HEK293T (cell line): ENCODE measurements at regions not wholly inside any gene's neighbourhood (a gene's known extent, or its start where the extent isn't known, plus 50 kb on each side); places are given as distances from the start of the nearest gene placed in this dataset.
"Not testable (repeated sequence)": the region's sequence is repeated elsewhere in the genome, so short reads cannot be mapped to it uniquely, and the experiment has no call there.

Source experiments
- CTCF ChIA-PET: fragments of 350-600 bp; formaldehyde crosslinking; extraction: SDS; loops from one replicate; lab custom pipeline; 2021; ENCODE audit warnings: antibody characterized with exemption, inconsistent platforms; lab: Yijun Ruan, JAX
- POLR2A ChIA-PET: fragments of 350-600 bp; formaldehyde crosslinking; extraction: SDS; loops from one replicate; lab custom pipeline; 2020; ENCODE audit warnings: antibody characterized with exemption, inconsistent platforms; lab: Yijun Ruan, JAX
- DNase-seq: peaks from one replicate; pipeline ENCODE4 v3.0.0; 2012; ENCODE audit warnings: mixed read lengths; ENCODE audit errors: extremely low spot score
- ARNT ChIP-seq: fragments of 450-650 bp; IDR thresholded peaks from 2 replicates; pipeline ENCODE4 v1.6.1; 2017; ENCODE audit warnings: mild to moderate bottlenecking
- BHLHE40 ChIP-seq: fragments of 450-650 bp; IDR thresholded peaks from 2 replicates; pipeline ENCODE4 v1.6.1; 2016; ENCODE audit warnings: mild to moderate bottlenecking, moderate library complexity, borderline replicate concordance
- CTBP1 ChIP-seq: fragments of 450-650 bp; IDR thresholded peaks from 2 replicates; pipeline ENCODE4 v1.6.1; 2016; ENCODE audit warnings: borderline replicate concordance
- ELF4 ChIP-seq: fragments of 450-650 bp; IDR thresholded peaks from 2 replicates; pipeline ENCODE4 v1.6.1; 2017; ENCODE audit warnings: antibody characterized with exemption
- FOXA1 ChIP-seq: fragments of 450-650 bp; IDR thresholded peaks from 2 replicates; pipeline ENCODE4 v1.6.1; 2016; ENCODE audit warnings: mild to moderate bottlenecking
- FOXK2 ChIP-seq: fragments of 450-650 bp; IDR thresholded peaks from 2 replicates; pipeline ENCODE4 v1.6.1; 2016; ENCODE audit warnings: mild to moderate bottlenecking
- FOXM1 ChIP-seq: fragments of 450-650 bp; IDR thresholded peaks from 2 replicates; pipeline ENCODE4 v1.6.1; 2017; ENCODE audit warnings: mild to moderate bottlenecking, borderline replicate concordance
- HDGF ChIP-seq: fragments of 450-650 bp; IDR thresholded peaks from 2 replicates; pipeline ENCODE4 v1.6.1; 2017; ENCODE audit warnings: antibody characterized with exemption, borderline replicate concordance
- L3MBTL2 ChIP-seq: fragments of 450-650 bp; conservative IDR thresholded peaks from 2 replicates; pipeline ENCODE4 v1.6.1; 2016; ENCODE audit warnings: mild to moderate bottlenecking
- LEF1 ChIP-seq: fragments of 450-650 bp; IDR thresholded peaks from 2 replicates; pipeline ENCODE4 v1.6.1; 2017; ENCODE audit warnings: mild to moderate bottlenecking, borderline replicate concordance
- NFRKB ChIP-seq: fragments of 450-650 bp; IDR thresholded peaks from 2 replicates; pipeline ENCODE4 v1.6.1; 2016; ENCODE audit warnings: mild to moderate bottlenecking, moderate library complexity
- PKNOX1 ChIP-seq: fragments of 450-650 bp; IDR thresholded peaks from 2 replicates; pipeline ENCODE4 v1.6.1; 2016
- SP1 ChIP-seq: fragments of 450-650 bp; IDR thresholded peaks from 2 replicates; pipeline ENCODE4 v1.6.1; 2017
- SUZ12 ChIP-seq: fragments of 450-650 bp; IDR thresholded peaks from 2 replicates; pipeline ENCODE4 v1.6.1; 2016; ENCODE audit warnings: mild to moderate bottlenecking
- TARDBP ChIP-seq: fragments of 450-650 bp; IDR thresholded peaks from 2 replicates; pipeline ENCODE4 v1.6.1; 2016
- ZNF384 ChIP-seq: fragments of 450-650 bp; IDR thresholded peaks from 2 replicates; pipeline ENCODE4 v1.6.1; 2016

- TF ChIP-seq NFRKB, result no peak
- TF ChIP-seq ZNF384, result no peak
- TF ChIP-seq FOXM1, result no peak
- TF ChIP-seq FOXA1, result no peak
- TF ChIP-seq L3MBTL2, result no peak
- no peak for TF ChIP-seq SUZ12
- TF ChIP-seq SP1, result no peak
- TF ChIP-seq HDGF, result no peak
- no peak for TF ChIP-seq FOXK2
- ChIA-PET CTCF (interaction anchor here (0.7 kb wide), 1 partner anchor 1111 kb away, joined by 3 read pairs; no protein-coding TSS in a partner anchor), POLR2A (no interaction called here)
- DNase-seq, result no peak
Observed at GRCh38 chr9:99491408-99492158, 269.5 kb downstream of the SEC61B start.

- POLR2A ChIA-PET, result no interaction called here
- TF ChIP-seq CTBP1 (no peak), LEF1 (no peak), PKNOX1 (no peak), FOXA1 (no peak), BHLHE40 (no peak), FOXM1 (no peak), L3MBTL2 (no peak), ARNT (no peak), HDGF (no peak), ELF4 (no peak), ZNF384 (no peak), SP1 (no peak), TARDBP (no peak), SUZ12 (no peak), NFRKB (no peak), FOXK2 (no peak)
- no peak for DNase-seq
- CTCF ChIA-PET, result no interaction called here
Observed at GRCh38 chr9:99497641-99498040, 275.6 kb downstream of the SEC61B start.

- DNase-seq, CTCF ChIA-PET, POLR2A ChIA-PET: not testable (repeated sequence)
Observed at GRCh38 chr9:99498979-99499378, 276.9 kb downstream of the SEC61B start.

GRCh38 chr9:99505936-99506335 lies 283.9 kb downstream of the SEC61B start:
- no peak for TF ChIP-seq ZNF384
- TF ChIP-seq FOXK2, result no peak
- no peak for TF ChIP-seq LEF1
- TF ChIP-seq ARNT, result no peak
- TF ChIP-seq SUZ12, result no peak
- no peak for TF ChIP-seq TARDBP
- no peak for TF ChIP-seq HDGF
- TF ChIP-seq SP1, result no peak
- TF ChIP-seq NFRKB, result no peak
- no peak for TF ChIP-seq PKNOX1
- TF ChIP-seq ELF4, result no peak
- no peak for TF ChIP-seq BHLHE40
- no peak for TF ChIP-seq FOXA1
- no peak for TF ChIP-seq FOXM1
- no peak for TF ChIP-seq CTBP1
- no peak for TF ChIP-seq L3MBTL2
- ChIA-PET POLR2A (no interaction called here), CTCF (no interaction called here)
- DNase-seq, result no peak

GRCh38 chr9:99506747-99507348 lies 284.8 kb downstream of the SEC61B start:
- ChIA-PET CTCF (no interaction called here), POLR2A (no interaction called here)
- no peak for TF ChIP-seq ZNF384
- no peak for TF ChIP-seq FOXA1
- no peak for TF ChIP-seq NFRKB
- TF ChIP-seq PKNOX1, result no peak
- no peak for TF ChIP-seq HDGF
- TF ChIP-seq TARDBP, result no peak
- TF ChIP-seq FOXM1, result no peak
- no peak for TF ChIP-seq ELF4
- TF ChIP-seq ARNT, result no peak
- TF ChIP-seq L3MBTL2, result no peak
- TF ChIP-seq SUZ12, result no peak
- TF ChIP-seq CTBP1, result no peak
- TF ChIP-seq BHLHE40, result no peak
- no peak for TF ChIP-seq SP1
- TF ChIP-seq LEF1, result no peak
- no peak for TF ChIP-seq FOXK2
- DNase-seq, result no peak

- TF ChIP-seq ELF4, result no peak
- no peak for TF ChIP-seq SUZ12
- ChIA-PET POLR2A (no interaction called here), CTCF (no interaction called here)
- no peak for DNase-seq
Observed at GRCh38 chr9:99509065-99509745, 287.1 kb downstream of the SEC61B start.
